ENCODE measurements at regions not wholly inside any gene's neighbourhood (a gene's known extent, or its start where the extent isn't known, plus 50 kb on each side); places are given as distances from the start of the nearest gene placed in this dataset.
"Not testable (repeated sequence)": the region's sequence is repeated elsewhere in the genome, so short reads cannot be mapped to it uniquely, and the experiment has no call there.

DNA sequence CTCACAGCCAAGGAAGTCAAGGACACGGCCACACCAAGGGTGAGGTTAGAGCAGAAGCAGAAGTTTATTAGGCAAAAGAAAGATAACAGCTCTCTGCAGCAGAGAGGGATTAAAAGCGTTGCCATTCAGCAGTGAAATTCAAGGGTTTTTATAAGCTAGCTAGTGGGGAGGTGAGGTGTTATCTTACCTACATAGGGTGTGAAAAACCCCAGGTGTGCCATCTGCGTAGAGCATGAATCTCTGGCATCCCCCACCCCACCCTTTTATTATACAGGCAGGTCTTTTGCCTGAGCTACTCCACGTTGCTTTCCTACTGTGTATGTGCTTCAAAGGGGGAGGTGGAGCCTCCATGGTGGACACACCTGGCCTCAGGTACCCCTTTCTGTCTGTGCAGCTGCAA lies 135.4 kb downstream of the ARHGAP11B start:
- TF ChIP-seq, protein P1, sequence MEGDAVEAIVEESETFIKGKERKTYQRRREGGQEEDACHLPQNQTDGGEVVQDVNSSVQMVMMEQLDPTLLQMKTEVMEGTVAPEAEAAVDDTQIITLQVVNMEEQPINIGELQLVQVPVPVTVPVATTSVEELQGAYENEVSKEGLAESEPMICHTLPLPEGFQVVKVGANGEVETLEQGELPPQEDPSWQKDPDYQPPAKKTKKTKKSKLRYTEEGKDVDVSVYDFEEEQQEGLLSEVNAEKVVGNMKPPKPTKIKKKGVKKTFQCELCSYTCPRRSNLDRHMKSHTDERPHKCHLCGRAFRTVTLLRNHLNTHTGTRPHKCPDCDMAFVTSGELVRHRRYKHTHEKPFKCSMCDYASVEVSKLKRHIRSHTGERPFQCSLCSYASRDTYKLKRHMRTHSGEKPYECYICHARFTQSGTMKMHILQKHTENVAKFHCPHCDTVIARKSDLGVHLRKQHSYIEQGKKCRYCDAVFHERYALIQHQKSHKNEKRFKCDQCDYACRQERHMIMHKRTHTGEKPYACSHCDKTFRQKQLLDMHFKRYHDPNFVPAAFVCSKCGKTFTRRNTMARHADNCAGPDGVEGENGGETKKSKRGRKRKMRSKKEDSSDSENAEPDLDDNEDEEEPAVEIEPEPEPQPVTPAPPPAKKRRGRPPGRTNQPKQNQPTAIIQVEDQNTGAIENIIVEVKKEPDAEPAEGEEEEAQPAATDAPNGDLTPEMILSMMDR (IDR thresholded peaks at IDR 0.05; ENCODE audit: low read length), result not testable (repeated sequence)
- TF ChIP-seq EZH2 (optimal IDR thresholded peaks at IDR 0.05; ENCODE audit: low read depth, low read length); EZH2phosphoT487 (IDR thresholded peaks at IDR 0.05; ENCODE audit: low read length): not testable (repeated sequence)
